PC-9 (cell line): ENCODE measurements at regions not wholly inside any gene's neighbourhood (a gene's known extent, or its start where the extent isn't known, plus 50 kb on each side); places are given as distances from the start of the nearest gene placed in this dataset.

ENCODE experiments used
- BruUV-seq: library from RNA; stranded (reverse); fragments of 400-500 nt; replicated peaks from 2 replicates; lab custom pipeline; 2021; lab: Mats Ljungman, UMichigan
- CTCF ChIA-PET: fragments of 300-600 bp; sonication (Branson Sonifier 250); formaldehyde crosslinking; loops from one replicate; lab custom pipeline; 2022; ENCODE audit warnings: antibody characterized with exemption; lab: Charles Lee
- POLR2A ChIA-PET: fragments of 300-600 bp; sonication (Branson Sonifier 250); formaldehyde crosslinking; loops from one replicate; lab custom pipeline; 2022; ENCODE audit warnings: antibody characterized with exemption; ENCODE audit not compliant: unreplicated experiment; lab: Charles Lee
- DNase-seq, 2 experiments: peaks; one replicate each; pipeline versions ENCODE4 v3.0.0 to v3.0.0-alpha.2; 2015 to 2022; ENCODE audit warnings: mixed read lengths in 1 of 2
- H2AFZ ChIP-seq: fragments of 200-600 bp; sonication (generic); 2 replicates; pipeline ENCODE4 v1.8.1; 2017; ENCODE audit warnings: antibody characterized with exemption
- H3F3A ChIP-seq: fragments of 200-600 bp; sonication (generic); 2 replicates; pipeline ENCODE4 v1.8.1; 2017; ENCODE audit warnings: antibody characterized with exemption, mild to moderate bottlenecking, low read depth; ENCODE audit not compliant: insufficient read depth
- H3K27ac ChIP-seq: fragments of 200-600 bp; sonication (generic); 2 replicates; pipeline ENCODE4 v1.6.1; 2016; ENCODE audit warnings: mixed run types
- H3K27me3 ChIP-seq: fragments of 200-600 bp; sonication (generic); 2 replicates; pipeline ENCODE4 v1.6.1; 2016; ENCODE audit warnings: low read depth, mixed run types; ENCODE audit not compliant: insufficient read depth
- H3K36me3 ChIP-seq: fragments of 200-600 bp; sonication (generic); 2 replicates; pipeline ENCODE4 v1.6.1; 2016; ENCODE audit warnings: low read depth, mixed run types
- H3K4me1 ChIP-seq: fragments of 200-600 bp; sonication (generic); replicated peaks from 2 replicates; pipeline ENCODE4 v1.6.1; 2016; ENCODE audit warnings: mixed run types; ENCODE audit not compliant: insufficient read depth
- H3K4me2 ChIP-seq: fragments of 200-600 bp; sonication (generic); 2 replicates; pipeline ENCODE4 v1.6.1; 2017; ENCODE audit warnings: mixed run types
- H3K4me3 ChIP-seq: fragments of 200-600 bp; sonication (generic); 2 replicates; pipeline ENCODE4 v1.6.1; 2016; ENCODE audit warnings: mixed run types
- H3K79me2 ChIP-seq: fragments of 200-600 bp; sonication (generic); 2 replicates; pipeline ENCODE4 v1.6.1; 2017; ENCODE audit warnings: low read depth, mixed run types
- H3K9me2 ChIP-seq: fragments of 200-600 bp; sonication (generic); 2 replicates; pipeline ENCODE4 v1.8.1; 2017; ENCODE audit warnings: mild to moderate bottlenecking; ENCODE audit not compliant: insufficient read depth
- H3K9me3 ChIP-seq: fragments of 200-600 bp; sonication (generic); 2 replicates; pipeline ENCODE4 v1.8.1; 2016; ENCODE audit warnings: low read depth; ENCODE audit not compliant: insufficient read depth
- H4K20me1 ChIP-seq: fragments of 200-600 bp; sonication (generic); 2 replicates; pipeline ENCODE4 v1.8.1; 2017; ENCODE audit not compliant: insufficient read depth
- CTCF ChIP-seq: fragments of 200-600 bp; sonication (generic); conservative IDR thresholded peaks from 2 replicates; pipeline ENCODE4 v1.6.1; 2017; ENCODE audit warnings: mixed run types, antibody characterized with exemption, mild to moderate bottlenecking, moderate library complexity
- EZH2 ChIP-seq: fragments of 200-600 bp; sonication (generic); IDR thresholded peaks from 2 replicates; pipeline ENCODE4 v1.8.0; 2017; ENCODE audit warnings: antibody characterized with exemption, low read depth
- intact Hi-C: fragments of 100-400 bp; cut with micrococcal nuclease; formaldehyde crosslinking; loops from one replicate; pipeline ENCODE4 v1.10.0; 2022; ENCODE audit not compliant: unreplicated experiment

GRCh38 chr3:22542311-22542710, 660.8 kb upstream of the UBE2E2 start:
- TF ChIP-seq CTCF: no peak
- no peak for TF ChIP-seq EZH2
- Histone ChIP-seq H2AFZ (no peak overlapping the region), H3K36me3 (no peaks in the 10 kb centered on the region), H3K4me1 (no peaks in the 10 kb centered on the region), H3K9me3 (0 out of 2 replicates have a peak, but pooled peaks cover 3% of the 10 kb centered on the region), H3K9me2 (no peaks in the 10 kb centered on the region), H3F3A (no peaks in the 10 kb centered on the region), H3K27ac (no peak overlapping the region), H4K20me1 (no peaks in the 10 kb centered on the region), H3K4me2 (no peak overlapping the region), H3K79me2 (no peaks in the 10 kb centered on the region), H3K4me3 (no peak overlapping the region), H3K27me3 (no peaks in the 10 kb centered on the region)
- CTCF ChIA-PET: no interaction called here
- POLR2A ChIA-PET: no interaction called here
- BruUV-seq: no TSS peak
- peak in 1 of 2 experiments; percentile 37 for DNase-seq
- intact Hi-C loops: no loop called here

- H2AFZ ChIP-seq: no peak overlapping the region
- no peaks in the 10 kb centered on the region for H3F3A ChIP-seq
- ChIA-PET CTCF (no interaction called here), POLR2A (no interaction called here)
- no peaks in the 10 kb centered on the region for H3K79me2 ChIP-seq
- no TSS peak for BruUV-seq
- intact Hi-C loops: no loop called here
- H4K20me1 ChIP-seq: no peaks in the 10 kb centered on the region
- no peak overlapping the region for H3K4me3 ChIP-seq
- no peaks in the 10 kb centered on the region for H3K9me3 ChIP-seq
- TF ChIP-seq CTCF: no peak
- no peak for TF ChIP-seq EZH2
- no peaks in the 10 kb centered on the region for H3K27me3 ChIP-seq
- no peaks in the 10 kb centered on the region for H3K4me1 ChIP-seq
- no peak for DNase-seq
- H3K27ac ChIP-seq: no peak overlapping the region
- no peak overlapping the region for H3K4me2 ChIP-seq
- H3K36me3 ChIP-seq: no peaks in the 10 kb centered on the region
- H3K9me2 ChIP-seq: no peaks in the 10 kb centered on the region; the same call in 1 of the 2 replicates
Observed at GRCh38 chr3:22555753-22556435, 647.2 kb upstream of the UBE2E2 start.

- Histone ChIP-seq H3K4me2 (no peak overlapping the region), H3K9me2 (no peaks in the 10 kb centered on the region), H3F3A (no peaks in the 10 kb centered on the region), H3K79me2 (no peaks in the 10 kb centered on the region), H3K27me3 (no peaks in the 10 kb centered on the region), H3K4me3 (no peak overlapping the region), H3K27ac (no peak overlapping the region), H4K20me1 (no peaks in the 10 kb centered on the region), H3K36me3 (no peaks in the 10 kb centered on the region), H3K9me3 (no peaks in the 10 kb centered on the region), H2AFZ (no peak overlapping the region), H3K4me1 (no peaks in the 10 kb centered on the region)
- intact Hi-C loops: loop anchor here (10.0 kb wide), 1 partner anchor 391 kb away; no protein-coding TSS in a partner anchor
- ChIA-PET POLR2A (no interaction called here), CTCF (no interaction called here)
- DNase-seq: no peak
- no TSS peak for BruUV-seq
- TF ChIP-seq EZH2 (no peak), CTCF (no peak)
Observed at GRCh38 chr3:22565393-22565792, 637.7 kb upstream of the UBE2E2 start.
